HepG2 (cell line): ENCODE measurements at regions not wholly inside any gene's neighbourhood (a gene's known extent, or its start where the extent isn't known, plus 50 kb on each side); places are given as distances from the start of the nearest gene placed in this dataset.
"Not testable (repeated sequence)": the region's sequence is repeated elsewhere in the genome, so short reads cannot be mapped to it uniquely, and the experiment has no call there.

Source experiments
- GABPB1 ChIP-seq: IDR thresholded peaks from 2 replicates; pipeline ENCODE4 v1.6.1; 2016; ENCODE audit warnings: mild to moderate bottlenecking, missing genetic modification reagents, moderate library complexity, missing compliant biosample characterization
- NR2C2 ChIP-seq: sonication (generic); formaldehyde crosslinking; IDR thresholded peaks from 2 replicates; pipeline ENCODE4 v1.4.0; 2020; ENCODE audit warnings: missing genetic modification reagents, mild to moderate bottlenecking, moderate library complexity, borderline replicate concordance
- POLR2AphosphoS5 ChIP-seq: IDR thresholded peaks from 2 replicates; pipeline ENCODE4 v1.6.1; 2012; ENCODE audit warnings: low read depth, low read length
- SNAI1 ChIP-seq: sonication (generic); formaldehyde crosslinking; IDR thresholded peaks from 2 replicates; pipeline ENCODE4 v1.5.0; 2020; ENCODE audit warnings: mild to moderate bottlenecking, missing genetic modification reagents, borderline replicate concordance
- ZBTB7A ChIP-seq: sonication (generic); formaldehyde crosslinking; IDR thresholded peaks from 2 replicates; pipeline ENCODE4 v1.8.0; 2022; ENCODE audit warnings: mild to moderate bottlenecking, missing genetic modification reagents
- TF ChIP-seq, protein P1 (sequence below): sonication (generic); formaldehyde crosslinking; IDR thresholded peaks from 2 replicates; pipeline ENCODE4 v1.4.0; 2020; ENCODE audit warnings: missing genetic modification reagents

DNA sequence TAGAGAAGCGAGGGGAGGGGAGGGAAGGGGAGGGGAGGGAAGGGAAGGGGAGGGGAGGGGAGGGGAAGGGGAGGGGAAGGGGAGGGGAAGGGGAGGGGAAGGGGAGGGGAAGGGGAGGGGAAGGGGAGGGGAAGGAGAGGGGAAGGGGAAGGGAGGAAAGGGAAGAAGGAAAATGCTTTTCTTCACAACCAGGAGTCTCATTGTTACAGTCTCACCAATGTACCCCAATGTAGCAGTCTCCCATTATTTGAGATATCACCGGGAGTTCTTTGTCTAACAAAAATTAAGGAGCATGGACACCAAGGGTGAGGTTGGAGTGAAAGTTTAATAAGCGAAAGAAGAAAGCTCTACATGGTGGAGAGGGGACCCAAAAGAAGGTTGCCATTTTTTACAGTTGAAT is 1148.0 kb upstream of the ACVR2A start:
- TF ChIP-seq, protein P1, sequence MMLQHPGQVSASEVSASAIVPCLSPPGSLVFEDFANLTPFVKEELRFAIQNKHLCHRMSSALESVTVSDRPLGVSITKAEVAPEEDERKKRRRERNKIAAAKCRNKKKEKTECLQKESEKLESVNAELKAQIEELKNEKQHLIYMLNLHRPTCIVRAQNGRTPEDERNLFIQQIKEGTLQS (CRISPR knock-in tag) = not testable (repeated sequence)
- TF ChIP-seq SNAI1 (CRISPR knock-in tag); GABPB1 (CRISPR knock-in tag); ZBTB7A; POLR2AphosphoS5; NR2C2 (CRISPR knock-in tag): not testable (repeated sequence)
